ENCODE measurements at regions not wholly inside any gene's neighbourhood (a gene's known extent, or its start where the extent isn't known, plus 50 kb on each side); places are given as distances from the start of the nearest gene placed in this dataset.

DNA sequence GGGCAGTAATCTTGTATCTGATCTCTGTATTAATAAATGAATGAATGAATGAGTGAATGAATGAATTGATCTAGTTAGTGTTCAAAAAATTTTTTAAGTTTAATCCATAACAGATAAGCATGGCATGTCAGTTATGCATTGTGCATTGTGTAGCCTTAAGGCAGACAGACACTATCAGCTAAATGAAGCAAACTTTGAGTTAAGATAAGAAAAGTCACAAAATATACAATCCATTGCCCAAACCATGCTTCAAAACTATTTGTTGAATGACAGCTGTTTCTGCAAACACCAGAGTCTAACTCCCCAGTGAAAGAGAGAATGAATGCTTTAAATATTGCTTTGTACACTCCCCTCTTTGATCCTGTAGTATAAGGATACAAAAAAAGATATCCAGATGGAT is 314.3 kb upstream of the ETAA1 start:
- ATAC-seq = no peak
- H3K4me1 ChIP-seq = no peaks in the 10 kb centered on the region

DNA sequence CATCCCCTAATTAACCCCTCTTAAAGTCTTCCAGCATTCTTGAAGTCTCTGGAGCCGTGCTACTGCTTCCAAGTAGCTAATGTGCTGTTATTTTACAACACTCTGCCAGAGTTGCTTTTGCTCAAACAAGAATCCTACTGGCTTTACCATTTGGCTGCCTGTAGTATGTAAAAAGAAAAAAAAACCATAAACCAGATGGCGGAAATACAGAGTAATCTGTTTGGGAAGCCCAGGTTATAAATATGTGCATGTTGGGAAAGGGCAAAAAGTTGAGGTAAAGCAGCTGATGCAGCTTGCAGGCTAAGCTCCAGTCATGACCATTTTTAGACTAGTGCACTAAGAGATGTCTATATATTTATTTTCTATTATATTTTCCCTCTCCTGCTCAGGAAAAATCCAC is 313.2 kb upstream of the ETAA1 start:
- Histone ChIP-seq H3K36me3 (ENCODE audit: insufficient read depth in 1 of 2, low read depth in 1 of 2) (no peaks in the 10 kb centered on the region), H3K4me3 (no peak overlapping the region), H3K27ac (no peak overlapping the region), H3K4me1 (no peaks in the 10 kb centered on the region), H3K27me3 (ENCODE audit: insufficient read depth in 3 of 3, low read length in 2 of 3) (no peaks in the 10 kb centered on the region), H3K9me3 (no peaks in the 10 kb centered on the region)
- intact Hi-C loops (cut with DNase I) = no loop called here
- TF ChIP-seq, protein P1, sequence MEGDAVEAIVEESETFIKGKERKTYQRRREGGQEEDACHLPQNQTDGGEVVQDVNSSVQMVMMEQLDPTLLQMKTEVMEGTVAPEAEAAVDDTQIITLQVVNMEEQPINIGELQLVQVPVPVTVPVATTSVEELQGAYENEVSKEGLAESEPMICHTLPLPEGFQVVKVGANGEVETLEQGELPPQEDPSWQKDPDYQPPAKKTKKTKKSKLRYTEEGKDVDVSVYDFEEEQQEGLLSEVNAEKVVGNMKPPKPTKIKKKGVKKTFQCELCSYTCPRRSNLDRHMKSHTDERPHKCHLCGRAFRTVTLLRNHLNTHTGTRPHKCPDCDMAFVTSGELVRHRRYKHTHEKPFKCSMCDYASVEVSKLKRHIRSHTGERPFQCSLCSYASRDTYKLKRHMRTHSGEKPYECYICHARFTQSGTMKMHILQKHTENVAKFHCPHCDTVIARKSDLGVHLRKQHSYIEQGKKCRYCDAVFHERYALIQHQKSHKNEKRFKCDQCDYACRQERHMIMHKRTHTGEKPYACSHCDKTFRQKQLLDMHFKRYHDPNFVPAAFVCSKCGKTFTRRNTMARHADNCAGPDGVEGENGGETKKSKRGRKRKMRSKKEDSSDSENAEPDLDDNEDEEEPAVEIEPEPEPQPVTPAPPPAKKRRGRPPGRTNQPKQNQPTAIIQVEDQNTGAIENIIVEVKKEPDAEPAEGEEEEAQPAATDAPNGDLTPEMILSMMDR (IDR thresholded peaks at IDR 0.05) = no peak
- ATAC-seq (no peak), DNase-seq (no peak)
- WGBS, 3 donors = 24 to 29% (median 26%) methylated on average over 2 of the region's 2 CpGs

More for the DNA sequence above, 314.3 kb upstream of the ETAA1 start:
- TF ChIP-seq, protein P1 (IDR thresholded peaks at IDR 0.05) = no peak
- Histone ChIP-seq H3K36me3 (ENCODE audit: insufficient read depth in 1 of 2, low read depth in 1 of 2) (no peaks in the 10 kb centered on the region), H3K9me3 (no peaks in the 10 kb centered on the region), H3K27me3 (ENCODE audit: insufficient read depth in 3 of 3, low read length in 2 of 3) (no peaks in the 10 kb centered on the region), H3K4me3 (no peak overlapping the region), H3K27ac (no peak overlapping the region)
- no peak for DNase-seq
- intact Hi-C loops (cut with DNase I) = no loop called here

DNA sequence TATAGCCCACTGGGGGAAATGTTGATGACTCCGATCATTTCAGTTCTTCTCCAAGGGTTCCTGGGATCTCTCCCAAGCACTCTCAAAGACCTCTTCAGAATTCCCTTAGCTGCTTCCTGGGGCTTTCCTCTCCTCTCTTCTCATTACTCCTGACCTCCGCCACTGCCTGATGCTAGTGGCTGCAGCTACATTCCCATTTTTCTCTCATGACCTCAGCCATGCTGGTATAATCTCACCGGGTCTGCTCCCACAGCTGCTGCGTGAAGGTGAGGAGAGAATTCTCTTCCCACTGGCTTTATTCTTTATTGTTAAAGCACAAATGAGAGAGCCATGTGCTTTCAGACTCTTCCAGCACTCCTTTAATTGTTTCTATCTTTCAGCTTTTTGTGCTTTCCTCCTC is 312.0 kb upstream of the ETAA1 start:
- 72 to 82% (median 74%) methylated on average over 4 of the region's 4 CpGs for WGBS, 3 donors
- DNase-seq (no peak), ATAC-seq (no peak)
- TF ChIP-seq, protein P1 (IDR thresholded peaks at IDR 0.05) = no peak
- H3K36me3 ChIP-seq (ENCODE audit: insufficient read depth in 1 of 2, low read depth in 1 of 2) = no peaks in the 10 kb centered on the region
- H3K4me3 ChIP-seq = no peak overlapping the region
- intact Hi-C loops (cut with DNase I) = no loop called here
- no peaks in the 10 kb centered on the region for H3K4me1 ChIP-seq
- H3K27me3 ChIP-seq (ENCODE audit: insufficient read depth in 3 of 3, low read length in 2 of 3) = no peaks in the 10 kb centered on the region
- no peak overlapping the region for H3K27ac ChIP-seq
- no peaks in the 10 kb centered on the region for H3K9me3 ChIP-seq

DNA sequence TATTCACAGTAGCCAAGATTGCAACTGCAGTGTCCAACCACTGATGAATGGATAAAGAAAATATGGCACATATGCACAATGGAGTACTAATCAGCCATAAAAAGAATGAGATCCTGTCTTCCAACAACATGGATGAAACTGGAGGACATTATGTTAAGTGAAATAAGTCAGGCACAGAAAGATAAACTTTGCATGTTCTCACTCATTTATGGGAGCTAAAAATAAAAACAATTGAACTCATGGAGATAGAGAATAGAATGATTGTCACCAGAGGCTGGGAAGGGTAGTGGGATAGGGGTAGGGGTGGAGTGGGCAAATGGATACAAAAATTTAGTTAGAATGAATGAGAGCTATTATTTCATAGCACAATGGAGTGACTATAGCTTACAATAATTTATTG is 305.5 kb upstream of the ETAA1 start:
- Histone ChIP-seq H3K27me3 (ENCODE audit: insufficient read depth in 3 of 3, low read length in 2 of 3) (no peaks in the 10 kb centered on the region), H3K27ac (no peak overlapping the region), H3K4me3 (no peak overlapping the region), H3K9me3 (no peaks in the 10 kb centered on the region), H3K36me3 (ENCODE audit: insufficient read depth in 1 of 2, low read depth in 1 of 2) (no peaks in the 10 kb centered on the region), H3K4me1 (no peaks in the 10 kb centered on the region)
- intact Hi-C loops (cut with DNase I) = no loop called here
- no peak for ATAC-seq
- no peak for DNase-seq
- TF ChIP-seq, protein P1 (IDR thresholded peaks at IDR 0.05) = no peak

DNA sequence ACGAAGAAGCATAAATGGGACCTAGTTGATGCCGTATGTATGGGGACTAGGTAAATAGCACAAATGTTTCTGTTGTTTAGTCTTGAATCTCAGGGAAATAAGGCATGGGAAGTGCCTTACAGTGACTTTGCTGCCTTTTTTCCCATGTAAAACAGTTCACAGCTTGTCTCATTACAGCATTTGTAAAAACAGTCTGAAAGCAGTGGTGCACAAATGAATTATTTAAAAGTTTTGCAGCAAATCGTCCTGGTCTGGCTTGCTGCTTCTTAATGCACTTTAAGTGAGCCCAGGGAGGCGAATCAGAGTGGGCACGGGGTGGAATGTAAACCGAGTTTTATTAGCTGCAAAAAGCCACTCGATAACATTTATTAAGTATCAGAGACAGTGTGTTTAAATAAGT is 302.0 kb upstream of the ETAA1 start:
- H3K9me3 ChIP-seq = no peaks in the 10 kb centered on the region
- no peak overlapping the region for H3K4me3 ChIP-seq
- no peaks in the 10 kb centered on the region for H3K4me1 ChIP-seq
- no peaks in the 10 kb centered on the region for H3K36me3 ChIP-seq (ENCODE audit: insufficient read depth in 1 of 2, low read depth in 1 of 2)
- 64 to 75% (median 73%) methylated on average over 7 of the region's 7 CpGs for WGBS, 3 donors
- H3K27ac ChIP-seq = no peak overlapping the region
- no peaks in the 10 kb centered on the region for H3K27me3 ChIP-seq (ENCODE audit: insufficient read depth in 3 of 3, low read length in 2 of 3)
- intact Hi-C loops (cut with DNase I) = no loop called here
- TF ChIP-seq, protein P1 (IDR thresholded peaks at IDR 0.05) = no peak
- ATAC-seq (no peak), DNase-seq (no peak)

All from psoas muscle (tissue), 7 donors.